Panc1 (cell line): ENCODE measurements at regions not wholly inside any gene's neighbourhood (a gene's known extent, or its start where the extent isn't known, plus 50 kb on each side); places are given as distances from the start of the nearest gene placed in this dataset.

Experiments
- POLR2AphosphoS5 ChIP-seq: IDR thresholded peaks from 2 replicates; pipeline ENCODE4 v1.6.1; 2012; ENCODE audit warnings: mild to moderate bottlenecking, low read depth, low read length, moderate library complexity
- TF ChIP-seq, protein P1 (sequence below): fragments of 450-650 bp; IDR thresholded peaks from 2 replicates; pipeline ENCODE4 v1.5.1; 2017; ENCODE audit warnings: mild to moderate bottlenecking

DNA sequence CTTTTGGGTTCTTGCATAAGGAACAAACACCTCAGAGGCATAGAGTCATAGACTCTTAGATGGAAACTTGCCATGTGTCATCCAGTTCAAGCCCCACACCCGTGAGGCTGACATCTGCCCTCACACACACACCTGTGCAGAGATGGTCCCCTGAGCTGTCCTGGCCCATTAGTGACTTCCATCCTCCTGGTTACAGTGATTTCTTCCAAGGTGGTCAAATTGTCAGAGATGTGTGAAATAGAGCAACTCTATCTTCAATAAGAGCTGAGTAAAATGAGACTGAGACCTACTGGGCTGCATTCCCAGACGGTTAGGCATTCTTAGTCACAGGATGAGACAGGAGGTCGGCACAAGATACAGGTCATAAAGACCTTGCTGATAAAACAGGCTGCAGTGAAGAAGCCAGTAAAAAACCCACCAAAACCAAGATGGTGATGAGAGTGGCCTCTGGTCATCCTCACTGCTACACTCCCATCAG lies 342.2 kb upstream of the TNRC6C start:
- TF ChIP-seq POLR2AphosphoS5 = no peak
- TF ChIP-seq, protein P1, sequence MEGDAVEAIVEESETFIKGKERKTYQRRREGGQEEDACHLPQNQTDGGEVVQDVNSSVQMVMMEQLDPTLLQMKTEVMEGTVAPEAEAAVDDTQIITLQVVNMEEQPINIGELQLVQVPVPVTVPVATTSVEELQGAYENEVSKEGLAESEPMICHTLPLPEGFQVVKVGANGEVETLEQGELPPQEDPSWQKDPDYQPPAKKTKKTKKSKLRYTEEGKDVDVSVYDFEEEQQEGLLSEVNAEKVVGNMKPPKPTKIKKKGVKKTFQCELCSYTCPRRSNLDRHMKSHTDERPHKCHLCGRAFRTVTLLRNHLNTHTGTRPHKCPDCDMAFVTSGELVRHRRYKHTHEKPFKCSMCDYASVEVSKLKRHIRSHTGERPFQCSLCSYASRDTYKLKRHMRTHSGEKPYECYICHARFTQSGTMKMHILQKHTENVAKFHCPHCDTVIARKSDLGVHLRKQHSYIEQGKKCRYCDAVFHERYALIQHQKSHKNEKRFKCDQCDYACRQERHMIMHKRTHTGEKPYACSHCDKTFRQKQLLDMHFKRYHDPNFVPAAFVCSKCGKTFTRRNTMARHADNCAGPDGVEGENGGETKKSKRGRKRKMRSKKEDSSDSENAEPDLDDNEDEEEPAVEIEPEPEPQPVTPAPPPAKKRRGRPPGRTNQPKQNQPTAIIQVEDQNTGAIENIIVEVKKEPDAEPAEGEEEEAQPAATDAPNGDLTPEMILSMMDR = no peak
